Activated T-helper 2 cell treated with anti-CD3 and anti-CD28 coated beads, Interferon-gamma antibody, Interleukin-2, Interleukin-4, amounts not matched to agents 10 μg/mL and 5 μg/mL and 100 μg/mL, durations not matched to agents 14 hours and 24 hours and 36 hours (primary cell): ENCODE measurements at regions not wholly inside any gene's neighbourhood (a gene's known extent, or its start where the extent isn't known, plus 50 kb on each side); places are given as distances from the start of the nearest gene placed in this dataset.

ENCODE experiments used
- DNase-seq: peaks from one replicate; pipeline ENCODE4 v3.0.0; 2021; ENCODE audit warnings: low spot score
- H3K27ac Mint-ChIP-seq: one replicate; pipeline ENCODE4 v1.8.0; 2021; ENCODE audit warnings: mixed read lengths
- H3K27me3 Mint-ChIP-seq: one replicate; pipeline ENCODE4 v1.8.0; 2021; ENCODE audit warnings: low read depth, mixed read lengths
- H3K36me3 Mint-ChIP-seq: one replicate; pipeline ENCODE4 v1.8.0; 2021; ENCODE audit warnings: low read depth, mixed read lengths
- H3K4me1 Mint-ChIP-seq: one replicate; pipeline ENCODE4 v1.8.0; 2021; ENCODE audit warnings: low read depth, mixed read lengths
- H3K4me3 Mint-ChIP-seq: one replicate; pipeline ENCODE4 v1.8.0; 2021; ENCODE audit warnings: low read depth, mild to moderate bottlenecking, moderate library complexity, mixed read lengths
- H3K9me3 Mint-ChIP-seq: one replicate; pipeline ENCODE4 v1.8.0; 2021; ENCODE audit warnings: mixed read lengths
- intact Hi-C: fragments of 100-400 bp; cut with micrococcal nuclease; formaldehyde crosslinking; loops from one replicate; pipeline ENCODE4 v1.15.1; 2023

DNA sequence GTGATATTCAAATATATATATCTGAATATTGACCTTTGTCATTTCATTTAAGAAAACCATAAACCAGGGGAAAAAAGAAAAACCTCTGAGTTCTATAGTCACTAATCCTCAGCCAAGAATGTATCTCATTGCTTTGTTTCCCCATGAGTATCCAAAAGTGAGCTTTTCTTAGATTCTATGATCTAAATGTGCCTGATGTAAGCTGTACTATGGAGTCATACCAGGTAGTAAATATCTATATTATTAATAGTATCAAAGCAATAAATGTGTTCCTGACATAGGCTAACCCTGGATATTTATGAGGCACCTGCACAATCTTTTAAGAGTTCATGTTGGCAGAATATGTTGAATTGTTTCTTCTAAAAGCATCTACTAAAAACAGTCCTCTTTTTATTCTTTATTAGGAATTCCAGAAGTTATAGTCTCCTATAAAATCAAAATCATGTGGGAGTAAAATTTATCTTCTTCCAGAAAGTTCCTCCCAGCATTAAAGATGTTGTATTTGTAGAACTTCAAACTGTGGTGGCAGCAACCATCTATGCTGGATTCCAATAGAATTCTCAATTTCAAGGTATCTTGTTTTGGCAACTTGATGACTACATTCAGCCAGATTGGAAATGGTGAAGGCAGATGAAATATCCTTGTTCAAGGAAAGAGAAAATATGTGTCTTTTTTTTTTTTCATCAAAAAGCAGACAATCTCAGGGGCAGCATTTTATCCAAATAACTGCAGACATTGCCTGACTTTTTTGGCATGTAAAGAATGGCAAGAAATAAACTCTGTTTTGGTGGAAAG is 139.7 kb upstream of the RASSF8 start:
- Mint-ChIP-seq H3K9me3 (no peaks in the 10 kb centered on the region), H3K4me1 (no peaks in the 10 kb centered on the region), H3K27ac (no peak overlapping the region), H3K36me3 (no peaks in the 10 kb centered on the region), H3K27me3 (peaks cover 6% of the 10 kb centered on the region), H3K4me3 (no peak overlapping the region)
- no peak for DNase-seq
- intact Hi-C loops = no loop called here

DNA sequence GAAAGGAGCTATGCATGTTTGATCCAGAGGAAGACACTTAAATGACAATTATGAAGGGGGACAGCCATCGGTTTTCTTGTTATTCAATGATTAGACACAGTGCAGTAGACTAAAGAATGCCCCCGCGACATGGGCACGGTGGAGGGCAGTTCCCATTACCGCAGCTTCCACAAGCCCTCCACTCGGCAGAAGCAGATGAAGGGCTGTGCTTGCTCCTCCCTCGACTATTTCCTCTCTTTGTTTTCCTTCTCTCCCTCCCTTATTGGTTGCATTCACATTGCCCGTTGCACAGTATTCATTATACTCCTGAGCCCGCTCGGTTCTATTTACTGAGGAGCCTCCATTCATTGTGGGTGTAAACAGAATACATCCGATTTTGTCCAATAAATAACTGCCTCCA is 138.8 kb upstream of the RASSF8 start:
- Mint-ChIP-seq H3K4me1 (no peaks in the 10 kb centered on the region), H3K4me3 (no peak overlapping the region), H3K36me3 (no peaks in the 10 kb centered on the region), H3K9me3 (no peaks in the 10 kb centered on the region), H3K27me3 (peaks cover 6% of the 10 kb centered on the region), H3K27ac (no peak overlapping the region)
- intact Hi-C loops = no loop called here
- no peak for DNase-seq

DNA sequence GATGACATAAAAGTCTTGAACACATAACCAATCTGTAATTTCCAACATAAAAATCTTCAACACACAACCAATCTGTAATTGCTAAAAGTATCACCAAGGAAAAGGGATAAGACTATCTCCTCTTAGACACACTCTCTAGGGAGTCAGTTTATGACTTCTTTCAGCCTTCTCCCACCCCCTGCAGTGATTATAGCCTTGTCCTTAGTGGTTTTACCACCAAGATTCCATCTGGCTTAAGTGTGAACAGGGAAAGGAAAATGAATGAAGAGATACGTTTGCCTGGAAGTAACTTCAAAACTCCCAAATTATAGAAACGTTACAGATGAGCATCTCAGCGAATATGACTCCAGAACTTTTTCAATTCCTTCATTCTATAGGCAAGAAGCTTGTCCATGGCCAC is 136.2 kb upstream of the RASSF8 start:
- H3K9me3 Mint-ChIP-seq = no peaks in the 10 kb centered on the region
- H3K4me3 Mint-ChIP-seq = no peak overlapping the region
- peaks cover 10% of the 10 kb centered on the region for H3K27me3 Mint-ChIP-seq
- no peaks in the 10 kb centered on the region for H3K36me3 Mint-ChIP-seq
- H3K27ac Mint-ChIP-seq = no peak overlapping the region
- no peak for DNase-seq
- intact Hi-C loops = no loop called here
- H3K4me1 Mint-ChIP-seq = no peaks in the 10 kb centered on the region

- Mint-ChIP-seq H3K9me3 (no peaks in the 10 kb centered on the region), H3K4me3 (no peak overlapping the region), H3K27ac (no peak overlapping the region), H3K4me1 (no peaks in the 10 kb centered on the region), H3K27me3 (peaks cover 9% of the 10 kb centered on the region), H3K36me3 (no peaks in the 10 kb centered on the region)
- no peak for DNase-seq
- intact Hi-C loops = no loop called here
These were observed 133.7 kb upstream of the RASSF8 start for GRCh38 chr12:25824734-25825133.

- H3K4me1 Mint-ChIP-seq = no peaks in the 10 kb centered on the region
- H3K36me3 Mint-ChIP-seq = no peaks in the 10 kb centered on the region
- H3K4me3 Mint-ChIP-seq = no peak overlapping the region
- H3K27me3 Mint-ChIP-seq = peaks cover 11% of the 10 kb centered on the region
- no peak for DNase-seq
- no peak overlapping the region for H3K27ac Mint-ChIP-seq
- H3K9me3 Mint-ChIP-seq = no peaks in the 10 kb centered on the region
- intact Hi-C loops = no loop called here
These were observed 133.0 kb upstream of the RASSF8 start for GRCh38 chr12:25825446-25825845.

DNA sequence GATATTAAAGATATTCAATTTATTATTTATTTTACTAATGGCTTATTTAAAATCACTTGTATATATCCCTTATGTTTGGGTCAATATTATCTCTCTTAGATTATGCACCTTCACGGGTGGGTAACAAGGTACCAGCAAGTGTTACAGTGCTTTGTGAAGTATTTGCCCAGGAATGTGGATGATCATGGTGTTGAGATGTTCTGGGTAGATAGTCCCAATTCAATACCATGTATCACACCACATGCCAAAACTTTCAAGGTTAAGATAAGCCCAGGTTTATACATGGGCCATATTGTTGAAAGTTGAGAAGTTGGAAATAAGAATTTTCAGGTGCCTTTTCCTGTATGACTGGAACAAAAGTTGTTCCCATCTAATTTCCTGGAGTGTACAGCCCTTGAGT is 131.3 kb upstream of the RASSF8 start:
- H3K4me1 Mint-ChIP-seq = no peaks in the 10 kb centered on the region
- H3K27me3 Mint-ChIP-seq = peaks cover 13% of the 10 kb centered on the region
- no peak for DNase-seq
- H3K27ac Mint-ChIP-seq = no peak overlapping the region
- H3K4me3 Mint-ChIP-seq = no peak overlapping the region
- no peaks in the 10 kb centered on the region for H3K36me3 Mint-ChIP-seq
- intact Hi-C loops = no loop called here
- no peaks in the 10 kb centered on the region for H3K9me3 Mint-ChIP-seq

- no peak overlapping the region for H3K4me3 Mint-ChIP-seq
- intact Hi-C loops = no loop called here
- no peaks in the 10 kb centered on the region for H3K4me1 Mint-ChIP-seq
These were observed 130.7 kb upstream of the RASSF8 start for GRCh38 chr12:25827747-25828146.

GRCh38 chr12:25828188-25828587 is 130.3 kb upstream of the RASSF8 start:
- peaks cover 13% of the 10 kb centered on the region for H3K27me3 Mint-ChIP-seq
- no peak for DNase-seq
- no peak overlapping the region for H3K27ac Mint-ChIP-seq
- H3K4me1 Mint-ChIP-seq = no peaks in the 10 kb centered on the region
- no peaks in the 10 kb centered on the region for H3K9me3 Mint-ChIP-seq
- intact Hi-C loops = no loop called here
- no peak overlapping the region for H3K4me3 Mint-ChIP-seq
- H3K36me3 Mint-ChIP-seq = no peaks in the 10 kb centered on the region

More at GRCh38 chr12:25827747-25828146, 130.7 kb upstream of the RASSF8 start:
- no peak for DNase-seq
- Mint-ChIP-seq H3K36me3 (no peaks in the 10 kb centered on the region), H3K9me3 (no peaks in the 10 kb centered on the region), H3K27ac (no peak overlapping the region), H3K27me3 (peaks cover 13% of the 10 kb centered on the region)

GRCh38 chr12:25829192-25829591 is 129.3 kb upstream of the RASSF8 start:
- Mint-ChIP-seq H3K27ac (no peak overlapping the region), H3K27me3 (peaks cover 13% of the 10 kb centered on the region), H3K4me3 (no peak overlapping the region), H3K9me3 (no peaks in the 10 kb centered on the region), H3K4me1 (no peaks in the 10 kb centered on the region), H3K36me3 (no peaks in the 10 kb centered on the region)
- intact Hi-C loops = no loop called here
- no peak for DNase-seq

DNA sequence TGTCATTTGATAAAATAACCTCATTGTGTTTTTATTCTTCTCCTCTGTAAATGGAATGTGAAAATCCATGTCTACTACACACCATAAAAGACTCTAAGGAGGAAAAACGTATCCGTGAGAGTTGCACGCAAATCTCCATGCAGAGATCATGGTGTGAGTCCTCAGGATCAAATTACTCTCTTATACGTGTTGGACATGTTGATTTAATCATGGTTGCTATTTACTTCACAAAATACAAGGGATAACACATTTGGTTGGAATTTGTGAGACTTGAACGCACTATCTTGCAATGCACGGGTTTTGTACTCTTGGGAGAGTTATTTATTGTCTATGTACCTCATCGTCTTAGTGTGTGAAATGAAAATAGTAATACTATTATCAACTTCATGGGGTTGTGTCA is 128.0 kb upstream of the RASSF8 start:
- H3K4me1 Mint-ChIP-seq = no peaks in the 10 kb centered on the region
- no peaks in the 10 kb centered on the region for H3K9me3 Mint-ChIP-seq
- H3K4me3 Mint-ChIP-seq = no peak overlapping the region
- intact Hi-C loops = no loop called here
- peaks cover 12% of the 10 kb centered on the region for H3K27me3 Mint-ChIP-seq
- no peaks in the 10 kb centered on the region for H3K36me3 Mint-ChIP-seq
- no peak overlapping the region for H3K27ac Mint-ChIP-seq
- DNase-seq = no peak

DNA sequence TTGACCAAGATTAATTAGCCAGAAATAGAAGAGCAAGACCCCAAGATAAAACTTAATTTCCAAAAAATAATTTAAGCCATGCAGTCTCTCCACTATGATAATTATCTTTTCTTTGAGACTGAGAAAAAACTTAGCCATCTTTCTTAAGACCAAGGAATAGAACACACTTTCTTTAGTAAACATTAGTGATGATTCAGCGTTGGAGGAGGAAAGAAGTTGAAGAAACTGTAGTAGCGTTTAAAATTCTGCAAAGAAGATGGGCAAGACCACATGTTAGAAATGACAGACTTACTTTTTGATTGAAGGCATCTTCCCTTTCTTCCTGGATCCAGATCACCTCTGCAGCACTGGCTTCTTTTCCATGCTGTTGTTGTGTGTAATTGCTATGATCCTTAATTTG is 124.8 kb upstream of the RASSF8 start:
- Mint-ChIP-seq H3K27ac (no peak overlapping the region), H3K4me1 (no peaks in the 10 kb centered on the region), H3K27me3 (peaks cover 10% of the 10 kb centered on the region), H3K36me3 (no peaks in the 10 kb centered on the region), H3K4me3 (no peak overlapping the region), H3K9me3 (no peaks in the 10 kb centered on the region)
- no peak for DNase-seq
- intact Hi-C loops = no loop called here

DNA sequence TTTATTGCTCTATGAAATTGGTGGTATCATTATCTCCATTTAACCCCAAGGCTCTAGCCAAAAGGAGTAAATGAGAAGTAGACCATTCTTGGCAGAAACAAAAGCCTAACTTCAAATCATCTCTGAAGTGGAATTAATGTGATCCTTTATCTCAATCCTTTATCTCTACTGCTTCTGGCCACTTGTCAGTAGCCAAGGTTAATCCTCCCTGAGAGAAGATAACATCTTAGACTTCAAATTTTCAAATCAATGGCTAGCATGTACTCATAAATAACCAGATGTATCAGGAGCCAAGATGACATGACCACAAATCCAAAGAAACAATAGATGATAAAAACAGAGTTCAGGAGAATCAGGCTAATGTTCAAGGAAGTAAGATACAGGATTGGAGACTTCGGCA is 123.1 kb upstream of the RASSF8 start:
- H3K4me1 Mint-ChIP-seq = no peaks in the 10 kb centered on the region
- H3K4me3 Mint-ChIP-seq = no peak overlapping the region
- intact Hi-C loops = no loop called here
- no peaks in the 10 kb centered on the region for H3K36me3 Mint-ChIP-seq
- peaks cover 5% of the 10 kb centered on the region for H3K27me3 Mint-ChIP-seq
- H3K9me3 Mint-ChIP-seq = no peaks in the 10 kb centered on the region
- no peak for DNase-seq
- H3K27ac Mint-ChIP-seq = no peak overlapping the region

DNA sequence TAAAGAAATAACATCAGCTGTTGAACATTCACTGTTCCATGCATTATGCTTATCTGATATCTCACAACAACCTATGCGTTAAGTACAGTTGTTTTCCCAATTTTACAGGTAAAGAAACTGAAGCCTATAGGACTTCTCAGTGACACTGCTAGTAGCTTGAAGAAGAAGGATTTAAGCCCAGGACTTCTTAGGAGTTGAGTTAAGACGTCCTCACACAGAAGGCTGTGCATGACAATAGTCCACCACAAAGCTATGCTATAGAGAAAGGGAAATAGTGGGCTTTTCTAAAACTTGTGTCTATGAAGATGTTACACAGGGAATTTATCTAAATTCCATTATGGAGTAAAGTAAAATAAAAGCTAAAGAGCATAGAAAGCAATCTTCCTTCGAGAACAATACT is 120.5 kb upstream of the RASSF8 start:
- H3K4me3 Mint-ChIP-seq = no peak overlapping the region
- peaks cover 1% of the 10 kb centered on the region for H3K27me3 Mint-ChIP-seq
- H3K4me1 Mint-ChIP-seq = no peaks in the 10 kb centered on the region
- intact Hi-C loops = no loop called here
- no peak overlapping the region for H3K27ac Mint-ChIP-seq
- no peaks in the 10 kb centered on the region for H3K36me3 Mint-ChIP-seq
- no peaks in the 10 kb centered on the region for H3K9me3 Mint-ChIP-seq
- DNase-seq = no peak

- Mint-ChIP-seq H3K27me3 (peaks cover 1% of the 10 kb centered on the region), H3K36me3 (no peaks in the 10 kb centered on the region), H3K9me3 (no peaks in the 10 kb centered on the region), H3K27ac (no peak overlapping the region), H3K4me3 (no peak overlapping the region), H3K4me1 (no peaks in the 10 kb centered on the region)
- intact Hi-C loops = no loop called here
- no peak for DNase-seq
These were observed 119.0 kb upstream of the RASSF8 start for GRCh38 chr12:25839470-25839869.
